Thyroid gland (tissue), 4 donors: ENCODE measurements at regions not wholly inside any gene's neighbourhood (a gene's known extent, or its start where the extent isn't known, plus 50 kb on each side); places are given as distances from the start of the nearest gene placed in this dataset.

ENCODE experiments used
- POLR2A ChIP-seq, 2 donors: fragments of 450-650 bp; IDR thresholded peaks; one replicate each; pipeline ENCODE4 v1.6.1; 2017; ENCODE audit warnings: antibody characterized with exemption in 2 of 2, mild to moderate bottlenecking in 2 of 2, moderate library complexity in 1 of 2
- TF ChIP-seq, protein P1 (sequence below), 6 experiments: fragments of 200-600 bp in 3 of 6; fragments of 450-650 bp in 3 of 6; sonication (generic) in 3 of 6; IDR thresholded peaks; one replicate each; pipeline ENCODE4 v1.5.1; 2016 to 2019; ENCODE audit warnings: antibody characterized with exemption in 6 of 6, mild to moderate bottlenecking in 2 of 6, inconsistent platforms in 1 of 6, moderate library complexity in 1 of 6

DNA sequence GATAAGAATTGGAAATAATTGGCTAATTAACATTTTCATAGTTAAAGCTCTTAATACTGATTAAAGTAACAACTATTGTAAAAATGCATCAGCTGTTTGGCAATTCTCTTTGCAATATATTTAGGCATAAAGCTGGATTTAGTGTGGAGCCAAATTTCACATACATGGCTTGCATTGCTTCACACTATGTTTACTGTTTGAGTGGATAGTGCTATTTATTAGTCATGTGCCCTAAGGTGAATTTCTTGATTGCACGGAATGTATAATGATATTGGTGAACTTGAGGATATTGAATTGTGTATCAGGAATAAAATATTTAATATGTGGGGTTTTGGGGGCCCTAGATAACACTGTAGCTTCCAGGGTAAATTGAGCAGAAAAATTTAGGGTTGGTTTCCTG is 100.9 kb downstream of the AASDHPPT start:
- TF ChIP-seq, protein P1, sequence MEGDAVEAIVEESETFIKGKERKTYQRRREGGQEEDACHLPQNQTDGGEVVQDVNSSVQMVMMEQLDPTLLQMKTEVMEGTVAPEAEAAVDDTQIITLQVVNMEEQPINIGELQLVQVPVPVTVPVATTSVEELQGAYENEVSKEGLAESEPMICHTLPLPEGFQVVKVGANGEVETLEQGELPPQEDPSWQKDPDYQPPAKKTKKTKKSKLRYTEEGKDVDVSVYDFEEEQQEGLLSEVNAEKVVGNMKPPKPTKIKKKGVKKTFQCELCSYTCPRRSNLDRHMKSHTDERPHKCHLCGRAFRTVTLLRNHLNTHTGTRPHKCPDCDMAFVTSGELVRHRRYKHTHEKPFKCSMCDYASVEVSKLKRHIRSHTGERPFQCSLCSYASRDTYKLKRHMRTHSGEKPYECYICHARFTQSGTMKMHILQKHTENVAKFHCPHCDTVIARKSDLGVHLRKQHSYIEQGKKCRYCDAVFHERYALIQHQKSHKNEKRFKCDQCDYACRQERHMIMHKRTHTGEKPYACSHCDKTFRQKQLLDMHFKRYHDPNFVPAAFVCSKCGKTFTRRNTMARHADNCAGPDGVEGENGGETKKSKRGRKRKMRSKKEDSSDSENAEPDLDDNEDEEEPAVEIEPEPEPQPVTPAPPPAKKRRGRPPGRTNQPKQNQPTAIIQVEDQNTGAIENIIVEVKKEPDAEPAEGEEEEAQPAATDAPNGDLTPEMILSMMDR (IDR thresholded peaks at IDR 0.05): no peak
- no peak for TF ChIP-seq POLR2A (IDR thresholded peaks at IDR 0.05)
